Liver (tissue), 8 donors: ENCODE measurements at regions not wholly inside any gene's neighbourhood (a gene's known extent, or its start where the extent isn't known, plus 50 kb on each side); places are given as distances from the start of the nearest gene placed in this dataset.

Experiments
- DNase-seq: peaks from one replicate; pipeline ENCODE4 v3.0.0-alpha.2; 2017; ENCODE audit warnings: low spot score
- H3K27ac ChIP-seq, 2 donors: one replicate each; pipeline ENCODE4 v1.7.0; 2013; ENCODE audit warnings: inconsistent platforms in 2 of 2, low read length in 2 of 2, control low read depth in 1 of 2, low read depth in 1 of 2, mild to moderate bottlenecking in 1 of 2
- H3K27me3 ChIP-seq, 4 donors: one replicate each; pipeline versions ENCODE4 v1.6.1 to v1.7.0; 2013; ENCODE audit warnings: low read length in 3 of 4, inconsistent platforms in 1 of 4, mild to moderate bottlenecking in 1 of 4, moderate library complexity in 1 of 4; ENCODE audit not compliant: control insufficient read depth in 4 of 4, insufficient read depth in 4 of 4
- H3K36me3 ChIP-seq, 4 donors: one replicate each; pipeline versions ENCODE4 v1.6.1 to v1.7.0; 2013; ENCODE audit warnings: low read length in 3 of 4, mild to moderate bottlenecking in 3 of 4, low read depth in 1 of 4, moderate library complexity in 1 of 4; ENCODE audit not compliant: control insufficient read depth in 4 of 4, insufficient read depth in 3 of 4
- H3K4me1 ChIP-seq, 4 donors: one replicate each; pipeline versions ENCODE4 v1.6.1 to v1.7.0; 2013; ENCODE audit warnings: low read length in 3 of 4, mild to moderate bottlenecking in 3 of 4, moderate library complexity in 1 of 4; ENCODE audit not compliant: control insufficient read depth in 4 of 4, insufficient read depth in 4 of 4
- H3K4me3 ChIP-seq, 3 donors: one replicate each; pipeline versions ENCODE4 v1.6.1 to v1.7.0; 2013; ENCODE audit warnings: low read length in 3 of 3, control low read depth in 1 of 3, low read depth in 1 of 3, mild to moderate bottlenecking in 1 of 3
- H3K9ac ChIP-seq, 2 donors: one replicate each; pipeline ENCODE4 v1.7.0; 2013; ENCODE audit warnings: low read length in 2 of 2, mild to moderate bottlenecking in 2 of 2, moderate library complexity in 2 of 2, control low read depth in 1 of 2, low read depth in 1 of 2
- H3K9me3 ChIP-seq, 4 donors: one replicate each; pipeline versions ENCODE4 v1.6.1 to v1.7.0; 2013; ENCODE audit warnings: low read length in 3 of 4; ENCODE audit not compliant: control insufficient read depth in 4 of 4
- EGR1 ChIP-seq, 2 donors: IDR thresholded peaks; 2 replicates each; pipeline ENCODE4 v1.6.1; 2016 to 2018; ENCODE audit warnings: antibody characterized with exemption in 2 of 2, low read depth in 2 of 2
- FOXA1 ChIP-seq: IDR thresholded peaks from 2 replicates; pipeline ENCODE4 v1.6.1; 2016; ENCODE audit warnings: antibody characterized with exemption
- FOXA2 ChIP-seq: IDR thresholded peaks from 2 replicates; pipeline ENCODE4 v1.6.1; 2016; ENCODE audit warnings: antibody characterized with exemption
- GABPA ChIP-seq, 2 donors: IDR thresholded peaks in 1 of 2; conservative IDR thresholded peaks in 1 of 2; 2 replicates each; pipeline ENCODE4 v1.6.1; 2016; ENCODE audit warnings: antibody characterized with exemption in 2 of 2, mild to moderate bottlenecking in 1 of 2, moderate library complexity in 1 of 2
- HNF4A ChIP-seq, 2 donors: conservative IDR thresholded peaks; 2 replicates each; pipeline ENCODE4 v1.6.1; 2016; ENCODE audit warnings: antibody characterized with exemption in 2 of 2, mild to moderate bottlenecking in 2 of 2
- HNF4G ChIP-seq: IDR thresholded peaks from 2 replicates; pipeline ENCODE4 v1.6.1; 2016; ENCODE audit warnings: antibody characterized with exemption
- NR2F2 ChIP-seq: IDR thresholded peaks from 2 replicates; pipeline ENCODE4 v1.6.1; 2016; ENCODE audit warnings: antibody characterized with exemption
- RAD21 ChIP-seq, 2 donors: IDR thresholded peaks; 2 replicates each; pipeline ENCODE4 v1.6.1; 2016; ENCODE audit warnings: antibody characterized with exemption in 2 of 2, mild to moderate bottlenecking in 2 of 2
- RXRA ChIP-seq, 2 donors: IDR thresholded peaks; 2 replicates each; pipeline ENCODE4 v1.6.1; 2017 to 2018; ENCODE audit warnings: antibody characterized with exemption in 2 of 2, mild to moderate bottlenecking in 1 of 2
- SP1 ChIP-seq: IDR thresholded peaks from 2 replicates; pipeline ENCODE4 v1.6.1; 2018; ENCODE audit warnings: antibody characterized with exemption, mild to moderate bottlenecking
- TAF1 ChIP-seq: conservative IDR thresholded peaks from 2 replicates; pipeline ENCODE4 v1.6.1; 2016; ENCODE audit warnings: antibody characterized with exemption, mild to moderate bottlenecking
- YY1 ChIP-seq: IDR thresholded peaks from 2 replicates; pipeline ENCODE4 v1.6.1; 2016; ENCODE audit warnings: antibody characterized with exemption, mild to moderate bottlenecking
- WGBS: extraction: QIAGEN DNeasy Blood & Tissue Kit; methylation state at CpG from one replicate; pipeline ENCODE4 v1.1.7; 2013; 5-methylcytosine and 5-hydroxymethylcytosine counted together
- TF ChIP-seq, protein P1 (sequence below): IDR thresholded peaks from 2 replicates; pipeline ENCODE4 v1.6.1; 2016; ENCODE audit warnings: antibody characterized with exemption, mild to moderate bottlenecking
- TF ChIP-seq, protein P2 (sequence below): IDR thresholded peaks from 2 replicates; pipeline ENCODE4 v1.6.1; 2016; ENCODE audit warnings: antibody characterized with exemption
- TF ChIP-seq, protein P3 (sequence below): IDR thresholded peaks from 2 replicates; pipeline ENCODE4 v1.6.1; 2016; ENCODE audit warnings: antibody characterized with exemption
- TF ChIP-seq, protein P4 (sequence below): fragments of 150-350 bp; IDR thresholded peaks from 2 replicates; pipeline ENCODE4 v1.5.1; 2017; ENCODE audit warnings: improper control_type of control experiment, low read depth, low read length; ENCODE audit not compliant: missing input control
- TF ChIP-seq, protein P5 (sequence below): IDR thresholded peaks from 2 replicates; pipeline ENCODE4 v1.6.1; 2016; ENCODE audit warnings: antibody characterized with exemption
- donor health status: healthy.
- donor health status: healthy.
- donor health status: healthy.
- donor health status: healthy.
- donor health status: healthy.

DNA sequence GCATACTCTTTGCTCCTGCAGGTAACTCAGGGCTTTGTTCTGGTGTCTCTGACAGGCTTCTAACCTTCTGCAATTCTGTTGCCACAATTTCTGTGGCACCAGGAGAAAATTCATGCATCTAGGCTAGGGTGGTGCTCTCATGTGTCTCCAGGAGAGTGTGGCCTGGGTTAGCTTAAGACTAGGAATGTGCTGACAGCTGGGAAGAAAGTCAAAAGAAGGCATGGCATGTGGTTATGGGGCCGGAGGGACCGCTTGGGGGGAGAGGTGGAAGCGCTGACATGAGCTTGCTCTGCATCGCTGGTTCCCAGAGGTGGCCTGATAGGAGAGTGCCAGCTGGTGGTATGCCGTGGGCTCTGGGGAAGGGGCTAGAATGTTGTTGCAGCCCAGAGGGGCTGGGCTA, 173.3 kb upstream of the TNP1 start:
- TF ChIP-seq, protein P1, sequence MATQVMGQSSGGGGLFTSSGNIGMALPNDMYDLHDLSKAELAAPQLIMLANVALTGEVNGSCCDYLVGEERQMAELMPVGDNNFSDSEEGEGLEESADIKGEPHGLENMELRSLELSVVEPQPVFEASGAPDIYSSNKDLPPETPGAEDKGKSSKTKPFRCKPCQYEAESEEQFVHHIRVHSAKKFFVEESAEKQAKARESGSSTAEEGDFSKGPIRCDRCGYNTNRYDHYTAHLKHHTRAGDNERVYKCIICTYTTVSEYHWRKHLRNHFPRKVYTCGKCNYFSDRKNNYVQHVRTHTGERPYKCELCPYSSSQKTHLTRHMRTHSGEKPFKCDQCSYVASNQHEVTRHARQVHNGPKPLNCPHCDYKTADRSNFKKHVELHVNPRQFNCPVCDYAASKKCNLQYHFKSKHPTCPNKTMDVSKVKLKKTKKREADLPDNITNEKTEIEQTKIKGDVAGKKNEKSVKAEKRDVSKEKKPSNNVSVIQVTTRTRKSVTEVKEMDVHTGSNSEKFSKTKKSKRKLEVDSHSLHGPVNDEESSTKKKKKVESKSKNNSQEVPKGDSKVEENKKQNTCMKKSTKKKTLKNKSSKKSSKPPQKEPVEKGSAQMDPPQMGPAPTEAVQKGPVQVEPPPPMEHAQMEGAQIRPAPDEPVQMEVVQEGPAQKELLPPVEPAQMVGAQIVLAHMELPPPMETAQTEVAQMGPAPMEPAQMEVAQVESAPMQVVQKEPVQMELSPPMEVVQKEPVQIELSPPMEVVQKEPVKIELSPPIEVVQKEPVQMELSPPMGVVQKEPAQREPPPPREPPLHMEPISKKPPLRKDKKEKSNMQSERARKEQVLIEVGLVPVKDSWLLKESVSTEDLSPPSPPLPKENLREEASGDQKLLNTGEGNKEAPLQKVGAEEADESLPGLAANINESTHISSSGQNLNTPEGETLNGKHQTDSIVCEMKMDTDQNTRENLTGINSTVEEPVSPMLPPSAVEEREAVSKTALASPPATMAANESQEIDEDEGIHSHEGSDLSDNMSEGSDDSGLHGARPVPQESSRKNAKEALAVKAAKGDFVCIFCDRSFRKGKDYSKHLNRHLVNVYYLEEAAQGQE, result no peak
- TF ChIP-seq RAD21 (IDR thresholded peaks at IDR 0.05) (no peak), HNF4A (conservative IDR thresholded peaks at IDR 0.05) (no peak)
- TF ChIP-seq, protein P2, sequence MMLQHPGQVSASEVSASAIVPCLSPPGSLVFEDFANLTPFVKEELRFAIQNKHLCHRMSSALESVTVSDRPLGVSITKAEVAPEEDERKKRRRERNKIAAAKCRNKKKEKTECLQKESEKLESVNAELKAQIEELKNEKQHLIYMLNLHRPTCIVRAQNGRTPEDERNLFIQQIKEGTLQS, result no peak
- TF ChIP-seq, protein P3, sequence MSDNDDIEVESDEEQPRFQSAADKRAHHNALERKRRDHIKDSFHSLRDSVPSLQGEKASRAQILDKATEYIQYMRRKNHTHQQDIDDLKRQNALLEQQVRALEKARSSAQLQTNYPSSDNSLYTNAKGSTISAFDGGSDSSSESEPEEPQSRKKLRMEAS, result no peak
- 89% methylated on average over 5 of the region's 5 CpGs for whole genome bisulfite sequencing
- Histone ChIP-seq H3K4me3 (no peak overlapping the region), H3K9me3 (no peaks in the 10 kb centered on the region), H3K9ac (no peak overlapping the region), H3K4me1 (no peaks in the 10 kb centered on the region), H3K27me3 (peaks cover 0 to 4% (median 0%) of the 10 kb centered on the region in 4 donors), H3K36me3 (no peaks in the 10 kb centered on the region), H3K27ac (no peak overlapping the region)
- DNase-seq, result no peak

DNA sequence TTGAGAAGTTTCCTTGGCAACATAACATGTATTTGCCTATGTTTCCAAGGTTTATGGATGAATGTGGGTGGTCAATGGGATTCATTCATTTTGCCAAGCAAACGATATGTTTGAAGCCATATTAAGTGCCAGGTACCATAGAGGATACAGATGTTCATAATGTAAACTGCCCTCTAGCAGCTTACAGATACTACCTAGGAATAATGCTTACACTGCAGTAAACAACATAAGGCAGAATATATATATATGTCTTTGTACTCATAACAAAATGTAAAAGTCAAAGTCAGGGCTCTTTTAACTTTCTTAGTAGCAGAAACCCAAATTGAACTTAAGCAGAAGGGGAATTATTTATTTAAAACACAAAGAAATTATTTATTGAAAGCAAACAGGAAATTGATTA, 171.6 kb upstream of the TNP1 start:
- WGBS, result 51% methylated on average over 1 of the region's 1 CpG
- no peak for DNase-seq
- TF ChIP-seq SP1 (no peak), EGR1 (IDR thresholded peaks at IDR 0.05; ENCODE audit: low read depth in 2 of 2) (no peak), FOXA1 (no peak), TAF1 (no peak), NR2F2 (no peak), RXRA (IDR thresholded peaks at IDR 0.05) (no peak), GABPA (IDR thresholded peaks at IDR 0.05 in 1 of 2, conservative IDR thresholded peaks at IDR 0.05 in 1 of 2) (no peak), HNF4G (no peak)
- TF ChIP-seq, protein P4, sequence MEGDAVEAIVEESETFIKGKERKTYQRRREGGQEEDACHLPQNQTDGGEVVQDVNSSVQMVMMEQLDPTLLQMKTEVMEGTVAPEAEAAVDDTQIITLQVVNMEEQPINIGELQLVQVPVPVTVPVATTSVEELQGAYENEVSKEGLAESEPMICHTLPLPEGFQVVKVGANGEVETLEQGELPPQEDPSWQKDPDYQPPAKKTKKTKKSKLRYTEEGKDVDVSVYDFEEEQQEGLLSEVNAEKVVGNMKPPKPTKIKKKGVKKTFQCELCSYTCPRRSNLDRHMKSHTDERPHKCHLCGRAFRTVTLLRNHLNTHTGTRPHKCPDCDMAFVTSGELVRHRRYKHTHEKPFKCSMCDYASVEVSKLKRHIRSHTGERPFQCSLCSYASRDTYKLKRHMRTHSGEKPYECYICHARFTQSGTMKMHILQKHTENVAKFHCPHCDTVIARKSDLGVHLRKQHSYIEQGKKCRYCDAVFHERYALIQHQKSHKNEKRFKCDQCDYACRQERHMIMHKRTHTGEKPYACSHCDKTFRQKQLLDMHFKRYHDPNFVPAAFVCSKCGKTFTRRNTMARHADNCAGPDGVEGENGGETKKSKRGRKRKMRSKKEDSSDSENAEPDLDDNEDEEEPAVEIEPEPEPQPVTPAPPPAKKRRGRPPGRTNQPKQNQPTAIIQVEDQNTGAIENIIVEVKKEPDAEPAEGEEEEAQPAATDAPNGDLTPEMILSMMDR, result no peak

DNA sequence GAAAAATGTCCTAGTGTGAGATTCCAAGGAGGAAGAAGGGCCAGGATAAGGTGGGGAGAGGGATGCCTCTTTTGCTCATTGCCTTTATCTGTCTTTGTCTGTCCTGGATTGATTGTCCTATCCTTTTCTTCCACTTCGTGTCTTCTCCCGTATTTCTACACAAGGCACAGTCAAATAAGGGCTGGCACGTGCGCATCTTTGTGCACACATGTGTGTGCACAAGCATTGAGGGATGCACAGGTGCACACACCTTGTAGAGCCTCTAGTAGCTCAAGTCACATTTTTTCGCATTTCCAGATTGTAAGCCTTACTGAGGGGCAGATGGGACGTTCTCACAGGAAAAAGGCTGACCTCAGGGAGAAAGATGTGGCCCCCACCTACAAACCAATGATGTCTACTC, 170.2 kb upstream of the TNP1 start:
- DNase-seq, result no peak
- no peaks in the 10 kb centered on the region for H3K4me1 ChIP-seq
- no peaks in the 10 kb centered on the region for H3K36me3 ChIP-seq
- peaks cover 0 to 4% (median 0%) of the 10 kb centered on the region in 4 donors for H3K27me3 ChIP-seq
- no peak overlapping the region for H3K27ac ChIP-seq
- no peaks in the 10 kb centered on the region for H3K9me3 ChIP-seq
- WGBS, result 77% methylated on average over 6 of the region's 6 CpGs
- no peak overlapping the region for H3K9ac ChIP-seq
- no peak overlapping the region for H3K4me3 ChIP-seq
- TF ChIP-seq, protein P5, sequence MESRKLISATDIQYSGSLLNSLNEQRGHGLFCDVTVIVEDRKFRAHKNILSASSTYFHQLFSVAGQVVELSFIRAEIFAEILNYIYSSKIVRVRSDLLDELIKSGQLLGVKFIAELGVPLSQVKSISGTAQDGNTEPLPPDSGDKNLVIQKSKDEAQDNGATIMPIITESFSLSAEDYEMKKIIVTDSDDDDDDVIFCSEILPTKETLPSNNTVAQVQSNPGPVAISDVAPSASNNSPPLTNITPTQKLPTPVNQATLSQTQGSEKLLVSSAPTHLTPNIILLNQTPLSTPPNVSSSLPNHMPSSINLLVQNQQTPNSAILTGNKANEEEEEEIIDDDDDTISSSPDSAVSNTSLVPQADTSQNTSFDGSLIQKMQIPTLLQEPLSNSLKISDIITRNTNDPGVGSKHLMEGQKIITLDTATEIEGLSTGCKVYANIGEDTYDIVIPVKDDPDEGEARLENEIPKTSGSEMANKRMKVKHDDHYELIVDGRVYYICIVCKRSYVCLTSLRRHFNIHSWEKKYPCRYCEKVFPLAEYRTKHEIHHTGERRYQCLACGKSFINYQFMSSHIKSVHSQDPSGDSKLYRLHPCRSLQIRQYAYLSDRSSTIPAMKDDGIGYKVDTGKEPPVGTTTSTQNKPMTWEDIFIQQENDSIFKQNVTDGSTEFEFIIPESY, result no peak
- TF ChIP-seq GABPA (IDR thresholded peaks at IDR 0.05 in 1 of 2, conservative IDR thresholded peaks at IDR 0.05 in 1 of 2) (no peak), NR2F2 (no peak), RXRA (IDR thresholded peaks at IDR 0.05) (no peak), FOXA2 (no peak), YY1 (no peak)
- TF ChIP-seq, protein P1, result no peak
- TF ChIP-seq, protein P3, result no peak

More for the DNA sequence above, 171.6 kb upstream of the TNP1 start:
- Histone ChIP-seq H3K4me1 (no peaks in the 10 kb centered on the region), H3K4me3 (no peak overlapping the region), H3K36me3 (no peaks in the 10 kb centered on the region), H3K27ac (no peak overlapping the region), H3K9ac (no peak overlapping the region), H3K9me3 (no peaks in the 10 kb centered on the region), H3K27me3 (peaks cover 0 to 4% (median 0%) of the 10 kb centered on the region in 4 donors)
